HG03175 (cell line): ENCODE measurements at regions not wholly inside any gene's neighbourhood (a gene's known extent, or its start where the extent isn't known, plus 50 kb on each side); places are given as distances from the start of the nearest gene placed in this dataset.

Experiments
- ATAC-seq: cut with Tn5 transposase; IDR thresholded peaks from one replicate; pipeline ENCODE4 v1.9.1; 2021; ENCODE audit warnings: mild to moderate bottlenecking, moderate library complexity; ENCODE audit not compliant: unreplicated experiment

DNA sequence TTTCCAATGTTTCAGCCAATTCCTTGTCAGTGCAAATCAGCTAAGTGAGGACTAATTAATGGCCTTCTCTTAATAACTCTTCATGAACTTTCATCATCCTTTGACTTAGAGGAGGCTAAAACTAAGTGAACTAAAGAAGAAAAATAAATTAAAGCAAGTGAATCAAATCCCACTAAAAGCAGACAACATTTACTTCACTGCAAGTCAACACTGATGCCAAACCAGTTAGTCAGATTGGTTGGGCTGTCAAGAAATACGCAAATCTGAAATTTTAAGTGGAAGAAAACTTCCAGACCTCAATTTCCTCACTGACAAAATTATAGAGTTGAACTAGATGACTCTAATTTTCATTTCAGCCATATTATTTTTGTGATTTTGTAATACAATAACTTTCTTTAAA lies 137.2 kb upstream of the PRLR start:
- ATAC-seq, result no peak

DNA sequence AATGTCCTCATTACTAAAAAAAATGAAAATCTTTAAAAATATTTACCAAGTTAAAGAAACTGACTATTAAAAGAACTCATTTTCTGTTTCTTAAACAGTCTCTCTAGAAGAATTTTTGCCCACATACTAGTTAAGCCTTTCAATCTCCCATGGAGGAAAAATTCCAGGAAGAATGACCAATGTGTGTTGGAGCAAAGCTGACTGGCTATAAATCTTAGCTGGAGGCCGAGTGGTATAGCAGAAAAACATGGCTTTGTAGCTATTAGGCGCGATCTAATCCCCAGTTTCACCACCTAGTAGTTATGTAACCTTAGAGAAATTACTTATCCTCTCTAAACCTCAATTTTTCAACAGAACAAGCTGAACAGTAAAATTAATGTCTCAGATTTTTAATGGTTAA lies 135.5 kb upstream of the PRLR start:
- no peak for ATAC-seq

DNA sequence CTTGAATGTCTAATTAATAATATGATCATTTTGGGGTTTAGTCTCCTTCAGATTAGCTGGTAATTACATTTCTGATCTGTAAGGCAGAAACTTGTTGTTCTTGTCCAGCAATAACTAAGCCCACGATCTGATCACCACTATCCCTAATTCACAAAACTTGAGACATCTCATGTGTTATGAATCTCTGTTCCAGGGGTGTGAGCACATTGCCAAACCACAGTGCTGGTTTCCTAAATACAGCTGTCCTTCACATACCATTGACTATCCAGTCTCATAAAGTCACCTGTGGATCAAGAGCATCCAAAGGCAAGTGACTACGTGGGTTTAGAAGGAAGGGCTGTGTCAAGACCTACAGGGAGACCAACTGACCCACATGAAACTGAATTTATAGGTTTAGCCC lies 134.1 kb upstream of the PRLR start:
- ATAC-seq, result no peak

- ATAC-seq, result no peak
Measured at GRCh38 chr5:35363387-35363965, 133.2 kb upstream of the PRLR start.

- ATAC-seq, result no peak
Measured at GRCh38 chr5:35362772-35363171, 132.5 kb upstream of the PRLR start.

DNA sequence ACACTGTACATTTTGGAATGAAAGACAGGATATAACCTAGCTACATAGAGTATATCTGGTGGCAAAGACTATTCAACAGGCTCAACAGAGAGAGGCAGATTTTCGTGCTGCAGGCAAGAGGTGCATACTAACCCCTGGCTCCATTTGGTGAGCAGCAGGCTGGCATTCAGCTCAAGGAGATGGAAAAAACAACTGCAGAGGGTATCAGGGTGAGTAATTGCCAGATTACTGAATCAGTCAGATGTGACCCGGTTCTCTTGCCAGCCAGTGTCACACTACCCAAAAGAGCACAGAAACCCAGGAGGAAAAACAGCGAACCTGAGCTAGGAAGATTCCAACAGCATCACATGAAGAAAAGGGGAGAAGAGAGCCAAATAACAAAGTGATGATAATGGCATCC lies 130.4 kb upstream of the PRLR start:
- no peak for ATAC-seq

GRCh38 chr5:35359859-35360258 lies 129.6 kb upstream of the PRLR start:
- ATAC-seq, result no peak

DNA sequence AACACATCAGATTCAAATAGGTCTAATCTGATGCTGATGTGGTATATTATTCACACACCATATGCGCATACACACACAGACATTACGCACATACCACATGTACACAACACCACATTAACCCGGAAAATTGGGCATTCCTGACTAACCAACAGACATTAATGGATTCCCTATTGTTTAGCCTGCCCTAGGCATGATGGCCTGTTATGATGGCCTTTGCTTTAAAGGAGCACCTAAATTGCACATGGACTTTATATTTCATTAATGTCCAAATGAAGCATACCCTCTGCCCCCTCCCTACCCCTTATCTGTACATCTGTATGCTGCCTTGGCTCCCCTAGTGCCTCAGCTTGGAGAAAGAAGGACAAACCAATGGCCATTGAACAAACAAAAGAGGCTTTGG lies 127.7 kb upstream of the PRLR start:
- no peak for ATAC-seq

DNA sequence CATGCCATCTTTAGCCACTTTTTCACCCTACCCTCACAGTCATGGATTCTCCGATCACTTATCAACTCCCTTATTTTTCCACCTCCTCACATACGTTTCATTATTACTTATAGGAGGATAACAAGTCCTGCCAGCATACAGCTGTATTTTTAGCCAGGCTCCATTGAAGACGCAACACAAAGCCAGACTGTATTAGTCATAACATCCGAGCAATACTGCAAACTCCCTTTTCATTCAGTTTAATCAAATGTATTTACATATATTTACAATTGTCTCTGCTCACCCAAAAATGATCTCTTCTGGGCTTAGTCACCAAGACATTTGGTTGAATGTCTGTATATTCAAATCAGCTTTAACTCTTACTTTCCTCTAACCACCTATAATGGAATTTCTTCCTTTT lies 126.4 kb upstream of the PRLR start:
- ATAC-seq, result no peak

- no peak for ATAC-seq
Measured at GRCh38 chr5:35354751-35355150, 124.5 kb upstream of the PRLR start.

DNA sequence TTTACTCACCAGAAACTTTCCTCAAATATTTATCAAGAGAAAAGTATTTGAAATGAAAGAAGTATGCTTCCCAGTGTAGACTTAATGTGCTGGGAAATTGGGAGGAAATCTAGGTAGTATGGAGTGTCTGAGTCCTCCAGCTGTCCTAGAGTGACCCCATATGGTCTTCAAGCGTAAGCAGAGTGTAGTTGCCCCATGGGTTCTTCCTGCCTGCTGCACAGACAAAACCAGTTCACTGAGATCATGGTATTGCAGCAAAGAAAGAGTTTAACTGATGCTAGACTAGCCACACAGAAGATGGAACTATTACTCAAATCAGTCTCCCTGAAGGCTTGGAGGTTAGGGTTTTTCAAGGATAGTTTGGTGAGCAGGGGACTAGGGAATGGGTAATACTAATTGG lies 114.9 kb upstream of the PRLR start:
- no peak for ATAC-seq

DNA sequence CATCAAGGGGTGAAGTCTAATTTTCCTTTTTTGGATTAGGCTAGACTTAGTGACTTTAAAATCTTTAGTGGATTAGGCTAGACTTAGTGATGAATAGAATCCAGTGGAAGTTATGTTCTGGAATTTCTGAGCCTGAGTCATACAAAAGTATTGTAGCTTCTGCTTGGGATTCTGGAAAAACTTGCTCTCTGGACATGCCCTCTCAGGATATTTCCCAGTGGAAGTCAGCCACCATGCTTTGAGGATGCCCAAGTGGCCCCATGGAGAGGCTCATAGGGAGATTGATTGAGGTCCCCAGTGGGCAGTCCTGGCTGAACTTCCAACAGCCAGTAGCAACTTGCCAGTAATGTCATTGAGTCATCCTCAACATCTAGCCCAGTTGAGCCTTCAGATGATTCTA lies 112.4 kb upstream of the PRLR start:
- no peak for ATAC-seq

- ATAC-seq, result no peak
Measured at GRCh38 chr5:35341189-35341588, 110.9 kb upstream of the PRLR start.

DNA sequence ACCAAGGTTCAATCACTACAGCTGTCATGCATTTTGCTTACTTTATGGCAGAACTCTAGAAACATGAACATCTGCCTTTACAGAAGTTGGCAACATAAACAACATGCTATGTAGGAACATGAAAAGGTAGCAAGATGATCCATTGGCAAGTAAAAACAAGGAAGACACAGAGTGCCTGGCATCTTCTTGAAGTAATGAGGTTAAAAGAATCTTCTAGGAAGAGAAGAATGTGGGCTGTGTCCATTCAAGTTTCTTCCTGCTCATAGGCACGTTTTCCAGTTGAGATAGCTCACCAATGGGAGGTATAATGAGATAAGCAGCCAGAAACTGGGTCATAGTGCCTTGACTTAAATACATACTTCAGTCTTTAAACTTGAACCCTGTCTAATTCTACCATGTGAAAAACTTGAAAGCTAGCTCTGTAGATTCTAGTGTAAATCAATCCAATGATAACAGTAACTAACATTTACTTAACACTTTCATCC lies 109.4 kb upstream of the PRLR start:
- no peak for ATAC-seq

DNA sequence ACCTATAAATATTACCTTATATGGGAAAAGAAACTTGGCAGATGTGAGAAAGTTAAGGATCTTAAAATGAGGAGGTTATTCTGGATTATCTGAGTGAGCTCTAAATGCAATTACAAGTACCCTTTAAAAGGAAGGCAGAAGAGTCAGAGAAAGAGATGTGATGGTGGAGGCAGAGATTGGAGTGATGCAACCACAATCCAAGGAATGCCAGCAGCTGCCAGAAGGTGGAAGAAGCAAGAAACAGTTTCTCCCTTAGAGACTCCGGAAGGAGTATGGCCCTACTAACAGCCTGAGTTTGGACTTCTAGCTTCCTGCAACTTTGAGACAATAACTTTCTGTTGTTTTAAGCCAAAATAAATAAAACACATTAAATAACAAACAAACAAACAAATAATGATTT lies 108.7 kb upstream of the PRLR start:
- ATAC-seq, result no peak

DNA sequence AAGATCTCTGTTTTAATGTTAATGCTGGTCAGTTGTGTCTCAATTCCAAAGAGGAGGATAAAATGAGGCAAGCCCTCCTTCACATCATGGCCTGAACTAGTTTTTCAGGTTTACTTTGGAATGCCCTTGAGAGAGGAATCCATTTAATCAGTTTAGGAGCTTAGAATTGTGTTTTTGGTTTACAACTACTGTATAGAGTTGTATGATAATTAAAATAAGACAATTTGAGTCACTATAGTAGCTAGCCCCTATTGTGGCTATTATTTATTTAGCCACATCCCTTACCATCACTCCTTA lies 107.8 kb upstream of the PRLR start:
- no peak for ATAC-seq

DNA sequence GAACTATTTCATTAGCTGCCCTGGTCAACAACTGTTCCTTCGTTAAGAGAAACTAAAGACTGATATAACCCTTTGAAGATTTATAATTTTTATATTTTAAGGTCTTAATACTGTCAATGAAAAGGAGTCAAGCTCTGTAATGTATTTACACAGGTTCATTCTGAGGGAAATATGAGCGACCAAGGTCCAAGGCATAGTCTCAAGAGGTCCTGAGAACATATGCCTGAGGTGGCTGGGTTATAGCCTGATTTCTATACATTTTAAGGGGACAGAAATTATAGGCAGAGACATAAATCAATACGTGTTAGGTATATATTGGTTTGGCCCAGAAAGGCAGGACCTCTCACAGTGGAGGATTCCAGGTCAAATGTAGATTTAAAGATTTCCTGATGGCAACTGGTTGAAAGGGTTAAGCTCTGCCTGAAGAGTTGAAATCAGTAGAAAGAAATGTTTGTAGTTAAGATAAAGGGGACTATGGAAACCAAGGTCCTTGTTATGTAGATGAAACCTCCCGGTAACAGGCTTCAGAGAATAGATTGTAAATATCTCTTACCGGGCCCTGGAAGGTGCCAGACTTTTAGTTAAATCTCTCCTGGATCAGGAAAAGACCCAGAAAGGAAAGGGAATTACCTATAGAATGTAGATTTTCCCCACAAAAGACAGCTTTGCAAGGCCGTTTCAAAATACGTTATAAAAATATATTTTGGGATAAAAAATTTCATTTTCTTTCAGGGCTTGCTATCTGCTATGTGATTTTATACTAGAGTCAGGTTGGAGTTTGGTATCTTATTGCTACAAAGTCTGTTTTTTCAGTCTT lies 107.3 kb upstream of the PRLR start:
- ATAC-seq, result no peak

- no peak for ATAC-seq
Measured at GRCh38 chr5:35336230-35336629, 105.9 kb upstream of the PRLR start.

DNA sequence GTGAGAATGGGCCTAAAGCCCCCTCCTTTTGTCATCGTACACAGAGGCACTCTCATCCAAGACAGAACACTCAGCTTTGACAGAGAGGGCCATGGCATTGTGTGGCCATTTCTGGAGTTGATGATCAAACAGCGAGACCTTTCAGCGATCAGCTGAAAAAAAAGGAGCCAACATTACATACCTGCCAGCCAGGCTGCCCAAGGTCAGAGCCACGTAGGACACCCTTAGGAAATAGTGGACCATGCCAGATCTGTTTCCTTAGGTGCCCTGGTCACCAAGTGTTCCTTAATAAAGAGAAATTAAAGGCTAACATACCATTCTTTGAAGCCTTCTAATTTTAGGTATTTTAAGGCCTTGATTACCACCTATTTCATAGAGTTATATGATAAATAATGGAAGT lies 105.5 kb upstream of the PRLR start:
- no peak for ATAC-seq

- no peak for ATAC-seq
Measured at GRCh38 chr5:35333366-35333765, 103.1 kb upstream of the PRLR start.

DNA sequence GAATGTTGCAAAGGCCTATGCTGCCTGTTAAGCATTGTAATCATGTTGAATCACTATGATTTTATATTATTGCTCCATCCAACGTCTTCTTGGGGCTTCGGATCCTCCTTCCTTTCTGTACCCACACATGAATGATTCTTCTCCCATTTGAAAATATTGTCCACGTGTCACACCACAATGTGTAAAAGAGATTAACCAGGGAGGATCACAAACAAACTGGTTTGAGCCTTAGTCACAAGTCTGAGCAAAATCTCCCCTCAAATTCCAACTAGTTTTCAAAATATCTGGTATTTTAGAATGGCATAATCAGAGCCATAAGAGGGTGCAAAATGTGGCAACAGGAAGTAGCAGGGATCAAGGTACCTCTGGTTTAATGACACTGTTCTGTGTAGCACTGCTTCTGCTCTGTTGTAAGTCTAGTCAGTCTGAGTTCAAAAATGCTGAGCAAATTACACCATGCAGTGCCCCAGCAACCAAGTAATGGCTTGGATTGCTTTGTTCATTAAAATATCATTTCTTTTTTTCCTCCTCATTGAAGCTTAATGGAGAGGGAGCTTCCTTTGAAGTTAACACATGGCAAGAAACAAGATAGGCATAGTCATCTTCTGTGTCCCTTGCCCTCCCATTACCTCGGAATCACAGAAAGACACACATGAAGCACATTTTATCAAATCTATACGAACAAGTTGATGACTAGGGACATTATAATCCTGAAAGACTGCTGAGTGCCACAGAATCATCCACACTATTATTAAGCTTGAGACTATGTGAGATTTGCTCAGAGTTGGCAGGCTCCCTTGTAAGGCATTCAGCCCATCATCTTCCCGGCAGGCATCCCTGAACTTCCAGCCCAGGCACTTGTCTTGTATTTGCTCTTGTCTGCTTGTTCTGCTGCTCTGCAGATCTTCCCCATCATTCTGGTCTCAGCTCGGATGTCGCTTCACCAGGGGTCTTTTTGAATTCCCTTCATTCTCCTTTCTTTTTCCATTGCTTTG lies 102.0 kb upstream of the PRLR start:
- ATAC-seq, result no peak

DNA sequence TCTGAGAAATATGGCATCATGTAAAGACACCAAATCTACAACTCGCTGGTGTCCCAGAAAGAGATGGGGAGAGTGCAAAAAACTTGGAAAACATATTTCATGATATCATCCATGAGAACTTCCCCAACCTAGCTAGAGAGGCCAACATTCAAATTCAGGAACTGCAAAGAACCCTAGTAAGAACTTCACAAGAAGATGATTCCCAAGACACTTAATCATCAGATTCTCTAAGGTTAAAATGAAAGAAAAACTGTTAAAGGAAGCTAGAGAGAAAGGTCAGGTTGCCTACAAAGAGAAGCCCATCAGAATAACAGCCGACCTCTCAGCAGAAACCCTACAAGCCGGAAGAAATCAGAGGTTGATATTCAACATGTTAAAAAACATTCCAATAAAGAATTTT lies 95.5 kb upstream of the PRLR start:
- no peak for ATAC-seq
